K562 (cell line): ENCODE measurements at regions not wholly inside any gene's neighbourhood (a gene's known extent, or its start where the extent isn't known, plus 50 kb on each side); places are given as distances from the start of the nearest gene placed in this dataset.

Experiments
- ATAC-seq: fragments of 200-7000 bp; cut with Tn5 transposase; 3 replicates; pipeline ENCODE4 v1.9.1; 2020; ENCODE audit warnings: moderate library complexity
- BruUV-seq: library from RNA; stranded (reverse); fragments of 400-500 nt; replicated peaks from 2 replicates; lab custom pipeline; 2021; lab: Mats Ljungman, UMichigan
- CTCF ChIA-PET: fragments of 300-600 bp; formaldehyde crosslinking; extraction: SDS; loops from one replicate; lab custom pipeline; 2021; ENCODE audit warnings: low intra/inter-chr PET ratio; lab: Yijun Ruan, JAX
- POLR2A ChIA-PET: fragments of 300-600, 350-650 bp; sonication (Branson Sonifier 250); formaldehyde crosslinking; extraction: SDS; loops from one replicate; lab custom pipeline; 2021; ENCODE audit warnings: antibody characterized with exemption, inconsistent platforms; lab: Yijun Ruan, JAX
- DNase-seq, 4 experiments: peaks; one replicate each; pipeline versions ENCODE4 v3.0.0 to v3.0.0-alpha.2; 2011 to 2018; ENCODE audit warnings: low spot score in 3 of 4, mixed read lengths in 3 of 4; ENCODE audit errors: extremely low read depth in 1 of 4
- FAIRE-seq: peaks from 2 replicates; lab custom pipeline; 2011; peaks lifted over from hg19 to GRCh38; lab: Jason Lieb, UNC
- H2AFZ ChIP-seq: 2 replicates; pipeline ENCODE4 v1.6.0; 2011; ENCODE audit warnings: low read depth, low read length, control low read depth, inconsistent platforms
- H3K27ac ChIP-seq: fragments of 200-600 bp; 3 replicates; pipeline ENCODE4 v1.8.0; 2011; ENCODE audit warnings: low read depth, mild to moderate bottlenecking, control low read depth, inconsistent platforms, low read length, moderate library complexity, mixed read lengths; ENCODE audit errors: extremely low read depth
- H3K27me3 ChIP-seq, 2 experiments: fragments of 300-600 bp in 1 of 2; 2 replicates in 1 of 2; 3 replicates in 1 of 2; pipeline versions ENCODE4 v1.6.0 to v1.8.0; 2011; ENCODE audit warnings: inconsistent platforms in 2 of 2, low read length in 2 of 2, mild to moderate bottlenecking in 1 of 2, mixed read lengths in 1 of 2, moderate library complexity in 1 of 2; ENCODE audit not compliant: control insufficient read depth in 2 of 2, insufficient read depth in 2 of 2
- H3K36me3 ChIP-seq: fragments of 300-600 bp; 3 replicates; pipeline ENCODE4 v1.8.0; 2011; ENCODE audit warnings: mild to moderate bottlenecking, low read length, inconsistent platforms; ENCODE audit not compliant: control insufficient read depth, insufficient read depth
- H3K4me1 ChIP-seq, 2 experiments: fragments of 200-600 bp in 1 of 2; replicated peaks in 1 of 2; 2 replicates in 1 of 2; 3 replicates in 1 of 2; pipeline versions ENCODE4 v1.5.1 to v1.8.0; 2011; ENCODE audit warnings: inconsistent platforms in 2 of 2, low read length in 2 of 2, mild to moderate bottlenecking in 1 of 2, mixed read lengths in 1 of 2, moderate library complexity in 1 of 2; ENCODE audit not compliant: control insufficient read depth in 2 of 2, insufficient read depth in 2 of 2
- H3K4me2 ChIP-seq: 2 replicates; pipeline ENCODE4 v1.6.1; 2011; ENCODE audit warnings: low read length, control low read depth, inconsistent platforms, mixed read lengths; ENCODE audit not compliant: insufficient read depth
- H3K4me3 ChIP-seq: fragments of 200-600 bp; sonication (generic), shearing (Covaris generic); 2 replicates; pipeline ENCODE4 v1.5.1; 2016; ENCODE audit warnings: control low read depth, inconsistent platforms
- H3K79me2 ChIP-seq: fragments of 200-600 bp; 3 replicates; pipeline ENCODE4 v1.8.0; 2011; ENCODE audit warnings: low read length, inconsistent platforms; ENCODE audit not compliant: control insufficient read depth, insufficient read depth
- H3K9ac ChIP-seq, 2 experiments: 2 replicates each; pipeline versions ENCODE4 v1.6.0 to v1.6.1; 2011; ENCODE audit warnings: low read depth in 2 of 2, low read length in 2 of 2, control low read depth in 1 of 2, inconsistent platforms in 1 of 2, mild to moderate bottlenecking in 1 of 2, mixed read lengths in 1 of 2; ENCODE audit not compliant: insufficient read depth in 1 of 2
- H3K9me1 ChIP-seq: one replicate; pipeline ENCODE4 v1.6.0; 2011; ENCODE audit warnings: inconsistent platforms, mild to moderate bottlenecking, low read length, moderate library complexity; ENCODE audit not compliant: control insufficient read depth, insufficient read depth
- H3K9me3 ChIP-seq: replicated peaks from 2 replicates; pipeline ENCODE4 v1.5.1; 2011; ENCODE audit warnings: low read depth, low read length, inconsistent platforms; ENCODE audit not compliant: control insufficient read depth, insufficient read depth
- H4K20me1 ChIP-seq: replicated peaks from 2 replicates; pipeline ENCODE4 v1.6.1; 2011; ENCODE audit warnings: low read length, inconsistent platforms, mixed read lengths; ENCODE audit not compliant: control insufficient read depth, insufficient read depth
- ARID1B ChIP-seq: fragments of 450-650 bp; IDR thresholded peaks from 2 replicates; pipeline ENCODE4 v1.6.1; 2016; ENCODE audit warnings: antibody characterized with exemption, mild to moderate bottlenecking, inconsistent platforms
- BHLHE40 ChIP-seq: IDR thresholded peaks from 2 replicates; pipeline ENCODE4 v1.6.1; 2011; ENCODE audit warnings: low read length, improper control_type of control experiment
- CC2D1A ChIP-seq: fragments of 450-650 bp; IDR thresholded peaks from 2 replicates; pipeline ENCODE4 v1.6.1; 2017; ENCODE audit warnings: mild to moderate bottlenecking
- CCAR2 ChIP-seq: fragments of 200-400 bp; formaldehyde crosslinking; IDR thresholded peaks from 2 replicates; pipeline ENCODE4 v1.6.1; 2017; ENCODE audit warnings: mild to moderate bottlenecking, low read depth, low read length
- DPF2 ChIP-seq: fragments of 450-650 bp; IDR thresholded peaks from 2 replicates; pipeline ENCODE4 v1.6.1; 2016
- EGR1 ChIP-seq: fragments of 450-650 bp; conservative IDR thresholded peaks from 2 replicates; pipeline ENCODE4 v1.6.1; 2017; ENCODE audit warnings: mild to moderate bottlenecking
- HIVEP1 ChIP-seq: fragments of 250-450 bp; sonication (Bioruptor Pico); IDR thresholded peaks from 2 replicates; pipeline ENCODE4 v1.4.0; 2020; ENCODE audit warnings: mild to moderate bottlenecking
- MBD1 ChIP-seq: fragments of 250-450 bp; sonication (Bioruptor Pico); IDR thresholded peaks from 2 replicates; pipeline ENCODE4 v1.8.0; 2022; ENCODE audit warnings: inconsistent platforms
- MTA1 ChIP-seq: fragments of 450-650 bp; IDR thresholded peaks from 2 replicates; pipeline ENCODE4 v1.6.1; 2017; ENCODE audit warnings: borderline replicate concordance
- RBM22 ChIP-seq: fragments of 200-400 bp; formaldehyde crosslinking; IDR thresholded peaks from 2 replicates; pipeline ENCODE4 v1.6.1; 2018; ENCODE audit warnings: low read length, low read depth; ENCODE audit not compliant: poor library complexity, severe bottlenecking
- RFX7 ChIP-seq: fragments of 250-450 bp; sonication (Bioruptor Pico); IDR thresholded peaks from 2 replicates; pipeline ENCODE4 v1.5.1; 2021; ENCODE audit warnings: mild to moderate bottlenecking
- RNF219 ChIP-seq: fragments of 250-450 bp; sonication (Bioruptor Pico); IDR thresholded peaks from 2 replicates; pipeline ENCODE4 v1.5.0; 2022; ENCODE audit warnings: mild to moderate bottlenecking
- TCF15 ChIP-seq: fragments of 250-450 bp; sonication (Bioruptor Pico); IDR thresholded peaks from 2 replicates; pipeline ENCODE4 v1.8.0; 2022; ENCODE audit warnings: moderate library complexity, mild to moderate bottlenecking, inconsistent platforms
- TCFL5 ChIP-seq: fragments of 250-450 bp; sonication (Bioruptor Pico); conservative IDR thresholded peaks from 2 replicates; pipeline ENCODE4 v1.6.1; 2021; ENCODE audit warnings: mild to moderate bottlenecking, moderate library complexity, matching md5 sums
- USF1 ChIP-seq: sonication (generic); formaldehyde crosslinking; IDR thresholded peaks from 2 replicates; pipeline ENCODE4 v1.9.0; 2022; ENCODE audit warnings: mild to moderate bottlenecking, missing genetic modification reagents
- ZC3H11A ChIP-seq: IDR thresholded peaks from 2 replicates; pipeline ENCODE4 v1.6.1; 2012; ENCODE audit warnings: low read depth, low read length, improper control_type of control experiment
- ZNF143 ChIP-seq: sonication (generic); formaldehyde crosslinking; IDR thresholded peaks from 2 replicates; pipeline ENCODE4 v1.9.0; 2022; ENCODE audit warnings: mild to moderate bottlenecking, missing genetic modification reagents
- ZNF785 ChIP-seq: fragments of 250-450 bp; sonication (Bioruptor Pico); IDR thresholded peaks from 2 replicates; pipeline ENCODE4 v1.4.0; 2020; ENCODE audit warnings: mild to moderate bottlenecking
- WGBS: fragments of 100-300 bp; shearing (Covaris generic); methylation state at CpG from one replicate; pipeline ENCODE4 v1.1.6; 2016; ENCODE audit warnings: low coverage, mixed read lengths; ENCODE audit not compliant: insufficient coverage; ENCODE audit errors: missing lambda C conversion rate; 5-methylcytosine and 5-hydroxymethylcytosine counted together
- in situ Hi-C: fragments of 300-500 bp; cut with MboI; formaldehyde crosslinking; loops from 4 replicates; pipeline ENCODE4 v1.15.0; 2018; ENCODE audit warnings: inconsistent platforms, mixed read lengths
- intact Hi-C: fragments of 100-400 bp; cut with micrococcal nuclease; formaldehyde crosslinking; loops from 2 replicates; pipeline ENCODE4 v1.14.2; 2022

GRCh38 chr2:191476901-191477300, 201.0 kb upstream of the NABP1 start (continued):
- no peak for TF ChIP-seq TCF15 (CRISPR knock-in tag)

- Histone ChIP-seq H3K9me1 (no peaks in the 10 kb centered on the region), H3K9ac (no peak overlapping the region), H3K4me1 (no peaks in the 10 kb centered on the region), H3K27me3 (no peaks in the 10 kb centered on the region; a peak in 1 of 5 replicates), H2AFZ (no peak overlapping the region), H3K36me3 (no peaks in the 10 kb centered on the region), H3K79me2 (no peaks in the 10 kb centered on the region), H3K9me3 (no peaks in the 10 kb centered on the region), H4K20me1 (no peaks in the 10 kb centered on the region), H3K4me3 (no peak overlapping the region), H3K27ac (no peak overlapping the region), H3K4me2 (no peak overlapping the region)
- ChIA-PET POLR2A (no interaction called here), CTCF (no interaction called here)
- in situ Hi-C loops (no loop called here), intact Hi-C loops (no loop called here)
- WGBS: 1% methylated on average over 9 of the region's 10 CpGs
- BruUV-seq: no TSS peak
- FAIRE-seq (no peak), ATAC-seq (no peak), DNase-seq (no peak)
- TF ChIP-seq EGR1 (no peak), RFX7 (CRISPR knock-in tag) (no peak), ZNF143 (CRISPR knock-in tag) (no peak), RNF219 (no peak), ZC3H11A (no peak), ZNF785 (CRISPR knock-in tag) (no peak), MBD1 (no peak), MTA1 (no peak), RBM22 (no peak), BHLHE40 (no peak), CC2D1A (no peak), USF1 (CRISPR knock-in tag) (no peak), HIVEP1 (CRISPR knock-in tag) (no peak), ARID1B (no peak), DPF2 (no peak), TCFL5 (CRISPR knock-in tag) (no peak), CCAR2 (no peak)
These were observed 198.9 kb upstream of the NABP1 start for GRCh38 chr2:191478799-191479679.
